ENCODE measurements at regions not wholly inside any gene's neighbourhood (a gene's known extent, or its start where the extent isn't known, plus 50 kb on each side); places are given as distances from the start of the nearest gene placed in this dataset.
"Not testable (repeated sequence)": the region's sequence is repeated elsewhere in the genome, so short reads cannot be mapped to it uniquely, and the experiment has no call there.

DNA sequence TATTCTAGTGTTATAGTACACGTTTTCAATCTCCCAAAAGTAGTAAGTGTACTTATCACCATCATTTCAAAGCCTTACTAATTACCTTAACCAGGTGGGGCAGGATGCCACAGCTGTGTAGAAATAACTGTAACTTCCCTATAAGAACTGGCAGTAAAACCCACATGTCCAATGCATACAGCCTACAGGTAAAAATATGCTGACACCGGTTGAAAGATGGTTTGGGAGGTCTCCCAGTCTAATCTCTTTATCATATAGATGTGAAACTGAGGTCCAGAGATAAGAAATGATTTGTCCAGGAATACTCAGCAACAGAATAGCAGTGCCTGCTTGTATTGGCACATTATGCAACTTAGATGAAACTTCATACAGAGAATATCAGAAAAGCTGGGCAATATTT, 322.9 kb downstream of the BCL11A start:
- no peak for FAIRE-seq

DNA sequence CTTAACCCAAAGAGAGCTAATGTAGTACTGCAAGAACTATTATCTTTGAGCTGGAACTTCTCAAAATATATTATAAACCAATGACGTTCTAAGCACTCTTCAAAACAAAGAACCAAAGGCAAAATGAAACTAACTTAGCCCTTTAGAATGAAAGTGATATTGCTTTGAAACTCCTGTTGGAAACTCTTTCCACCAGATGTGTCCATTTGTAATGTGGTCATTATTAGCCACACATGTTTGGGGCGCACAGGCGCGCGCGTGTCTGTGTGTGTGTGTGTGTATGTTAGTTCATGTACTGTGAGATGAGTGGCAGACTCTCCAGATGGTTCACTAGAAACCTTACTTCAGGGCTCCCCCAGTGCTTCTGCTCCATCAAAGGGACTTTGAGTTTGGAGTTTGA, 323.4 kb downstream of the BCL11A start:
- no peak for FAIRE-seq

DNA sequence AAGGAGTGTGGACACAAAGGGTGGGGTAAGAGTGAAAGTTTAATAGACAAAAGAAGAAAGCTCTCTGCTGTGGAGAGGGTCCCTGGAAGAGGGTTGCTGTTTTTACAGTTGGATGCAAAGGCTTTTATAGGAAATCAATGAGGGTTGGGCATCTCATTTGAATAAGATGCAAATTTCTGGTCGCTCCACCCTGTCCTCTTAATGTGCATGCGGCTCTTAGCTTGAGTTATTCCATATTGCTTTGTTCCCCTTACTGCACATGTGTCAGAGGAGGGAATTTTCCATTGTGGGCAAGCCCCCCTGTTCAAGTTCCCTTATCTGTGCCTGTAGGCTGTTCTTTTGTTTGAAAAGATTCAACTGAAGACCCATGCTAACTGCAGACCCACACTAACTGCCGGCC, 326.5 kb downstream of the BCL11A start:
- no peak for FAIRE-seq

DNA sequence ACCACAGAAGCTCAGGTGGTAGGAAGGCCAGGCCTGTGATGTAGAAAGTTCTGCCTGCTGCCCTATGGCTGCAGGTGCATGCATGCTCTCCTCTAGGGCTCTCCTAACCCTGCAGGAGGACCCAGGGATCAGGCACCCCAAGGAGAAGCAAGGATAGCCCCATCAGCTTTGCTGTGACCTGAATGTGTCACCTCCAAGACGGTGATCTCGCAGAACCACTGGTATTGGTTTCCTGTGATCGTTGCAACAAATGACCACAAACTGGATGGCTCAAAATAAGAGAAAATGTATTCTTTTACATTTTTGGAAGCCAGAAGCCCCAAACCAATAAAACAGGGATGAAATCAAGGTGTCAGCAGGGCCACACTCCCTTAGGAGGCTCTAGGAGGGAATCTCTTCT, 327.3 kb downstream of the BCL11A start:
- no peak for FAIRE-seq

DNA sequence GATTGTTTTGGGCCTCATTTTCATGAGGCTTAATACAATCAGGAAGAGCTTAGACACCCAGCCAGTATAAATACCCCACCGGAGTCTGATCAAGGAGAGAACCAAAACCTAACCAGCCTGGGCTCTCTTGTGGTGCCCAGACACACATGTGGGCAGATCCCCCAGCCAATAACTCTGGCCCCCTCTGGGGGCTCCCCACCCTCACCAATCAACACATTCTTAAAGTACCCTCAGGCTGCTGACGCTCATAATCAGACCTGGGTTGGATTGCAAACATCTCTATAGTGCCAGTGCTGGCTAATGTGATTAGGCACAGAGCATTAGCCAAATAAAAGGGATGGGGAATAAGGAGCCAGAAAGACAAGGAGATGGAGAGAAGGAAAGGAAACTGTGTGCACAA, 329.6 kb downstream of the BCL11A start:
- FAIRE-seq, result no peak

DNA sequence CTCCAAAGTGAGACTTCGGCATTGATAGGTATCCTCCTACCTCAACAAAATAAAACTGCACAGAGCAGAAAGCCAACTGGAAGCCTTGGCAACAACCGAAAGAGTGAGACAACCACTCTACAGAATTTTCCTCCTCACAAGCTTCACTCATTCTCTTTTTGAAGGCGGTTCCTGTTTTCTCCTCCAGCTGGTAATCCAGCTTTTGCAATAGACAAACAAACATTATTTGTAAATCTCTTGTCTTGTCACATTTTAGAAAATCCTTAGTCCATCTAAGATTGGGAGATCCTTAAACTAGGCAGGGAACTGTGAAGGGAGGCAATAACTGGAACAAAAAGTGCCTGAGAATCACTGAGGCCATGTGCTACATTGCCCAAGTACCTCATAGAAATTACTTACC, 332.4 kb downstream of the BCL11A start:
- FAIRE-seq, result no peak

DNA sequence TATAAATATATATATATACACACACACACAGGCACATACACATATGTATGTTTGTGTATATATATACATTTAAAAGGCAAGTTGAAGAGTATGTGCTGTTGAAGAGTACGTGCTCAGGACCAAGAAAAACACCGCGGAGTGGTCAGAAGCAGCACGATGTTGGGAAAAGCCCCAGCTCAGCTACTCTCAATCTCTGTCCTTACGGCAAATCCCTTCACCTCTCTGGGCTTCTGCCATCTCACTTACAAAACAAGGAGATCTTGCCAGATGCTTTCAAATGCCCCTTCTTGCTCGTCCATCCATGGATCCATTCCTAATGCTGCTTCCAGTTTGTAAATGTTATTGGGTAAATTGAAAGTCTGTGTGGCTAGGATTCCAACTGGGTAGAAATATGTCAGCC, 333.9 kb downstream of the BCL11A start:
- no peak for FAIRE-seq

DNA sequence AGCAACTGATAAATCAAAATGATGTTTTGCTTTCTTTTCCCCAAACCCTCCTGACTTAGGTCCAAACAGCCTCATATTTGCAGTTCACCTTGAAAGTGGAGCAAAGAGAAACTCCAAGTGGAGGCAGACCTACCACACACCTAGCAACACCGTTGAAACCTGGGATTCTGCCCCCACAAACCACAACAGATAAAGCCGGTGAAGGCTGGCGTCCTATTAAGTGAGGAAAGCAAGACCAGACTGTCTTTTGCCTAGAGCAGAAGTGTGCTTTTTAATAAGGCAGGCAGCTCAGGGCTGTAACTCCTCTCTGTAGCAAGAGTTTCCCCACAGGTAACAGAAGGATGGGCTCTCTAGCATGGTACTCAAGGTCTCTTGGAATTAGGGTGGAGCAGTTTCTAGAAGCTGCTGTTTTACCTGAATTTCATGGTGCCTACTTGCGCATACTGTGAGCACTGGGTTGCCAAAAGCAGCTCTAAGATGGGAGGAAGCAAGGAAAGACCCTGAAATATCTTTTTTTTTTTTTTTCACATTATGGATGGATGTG, 336.9 kb downstream of the BCL11A start:
- no peak for FAIRE-seq

DNA sequence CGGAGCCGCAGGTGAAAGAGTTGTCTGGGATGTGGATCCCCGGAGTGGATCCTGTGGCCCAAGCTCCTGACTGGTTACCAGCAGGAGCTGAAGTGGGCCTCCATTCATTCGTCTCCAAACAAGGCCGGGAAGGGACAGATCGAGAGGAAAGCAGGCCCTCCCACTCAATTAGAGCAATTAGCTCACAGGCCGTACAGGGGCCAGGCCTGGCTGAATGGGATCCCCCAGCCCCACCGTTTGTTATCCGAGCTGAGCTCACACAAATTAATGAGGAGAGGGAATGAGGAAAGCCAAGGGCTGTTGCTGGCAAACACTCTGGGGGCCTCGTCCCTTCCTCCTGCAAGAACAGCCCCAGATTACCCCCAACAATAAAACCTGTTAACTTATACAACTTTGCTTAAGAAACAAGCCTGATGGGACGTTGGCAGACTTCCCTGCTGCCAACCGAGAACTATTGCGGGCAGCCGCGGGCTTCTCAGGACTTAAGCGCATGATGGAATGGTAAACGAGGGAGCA, 338.0 kb downstream of the BCL11A start:
- no peak for FAIRE-seq

DNA sequence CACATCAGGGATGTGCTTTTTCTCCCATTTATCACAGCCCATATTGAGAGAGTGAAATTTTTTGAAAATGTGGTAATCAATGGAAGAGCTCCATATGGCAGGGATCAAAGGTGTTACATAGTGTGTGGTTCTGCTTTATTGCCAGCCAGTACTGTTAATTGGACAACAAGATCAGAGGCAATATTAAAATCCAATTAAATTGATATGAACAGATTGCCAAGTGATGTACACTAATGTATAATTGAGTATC, 338.9 kb downstream of the BCL11A start:
- no peak for FAIRE-seq

DNA sequence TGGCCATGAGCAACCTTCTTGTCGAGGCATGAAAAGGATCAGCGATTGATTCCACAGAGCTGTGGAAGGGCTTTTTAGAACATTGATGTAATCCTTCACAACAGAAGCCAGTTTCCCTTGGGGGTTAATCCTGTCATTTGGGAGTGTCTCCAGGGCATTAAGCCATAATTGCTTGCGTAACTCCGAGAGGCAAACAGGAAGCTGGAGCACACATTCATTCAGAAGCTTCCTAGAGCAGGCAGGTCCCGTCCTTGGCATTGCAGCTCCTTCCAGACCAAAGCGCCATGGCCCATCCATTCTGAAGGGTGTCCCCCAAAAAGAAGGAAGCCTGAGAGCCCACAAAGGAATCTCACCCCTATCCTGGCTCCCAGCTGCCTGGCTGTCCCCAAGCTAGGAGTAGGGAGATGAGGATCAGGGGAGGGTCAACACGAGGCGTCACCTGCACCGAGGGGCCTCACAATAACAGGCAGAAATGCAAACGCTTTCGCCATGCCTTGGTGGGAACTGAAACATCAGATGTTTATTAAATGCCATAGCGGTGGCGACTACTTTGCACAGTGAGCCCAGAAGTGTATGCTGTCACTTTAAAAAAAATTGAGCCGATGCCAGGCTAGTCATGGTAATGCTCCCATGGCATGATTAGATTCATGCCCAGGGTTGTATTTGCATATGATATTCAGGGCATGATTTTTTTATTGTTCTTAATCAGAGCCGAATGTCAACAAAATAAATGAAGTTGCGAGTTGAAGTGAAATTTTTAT, 339.4 kb downstream of the BCL11A start:
- FAIRE-seq, result no peak

DNA sequence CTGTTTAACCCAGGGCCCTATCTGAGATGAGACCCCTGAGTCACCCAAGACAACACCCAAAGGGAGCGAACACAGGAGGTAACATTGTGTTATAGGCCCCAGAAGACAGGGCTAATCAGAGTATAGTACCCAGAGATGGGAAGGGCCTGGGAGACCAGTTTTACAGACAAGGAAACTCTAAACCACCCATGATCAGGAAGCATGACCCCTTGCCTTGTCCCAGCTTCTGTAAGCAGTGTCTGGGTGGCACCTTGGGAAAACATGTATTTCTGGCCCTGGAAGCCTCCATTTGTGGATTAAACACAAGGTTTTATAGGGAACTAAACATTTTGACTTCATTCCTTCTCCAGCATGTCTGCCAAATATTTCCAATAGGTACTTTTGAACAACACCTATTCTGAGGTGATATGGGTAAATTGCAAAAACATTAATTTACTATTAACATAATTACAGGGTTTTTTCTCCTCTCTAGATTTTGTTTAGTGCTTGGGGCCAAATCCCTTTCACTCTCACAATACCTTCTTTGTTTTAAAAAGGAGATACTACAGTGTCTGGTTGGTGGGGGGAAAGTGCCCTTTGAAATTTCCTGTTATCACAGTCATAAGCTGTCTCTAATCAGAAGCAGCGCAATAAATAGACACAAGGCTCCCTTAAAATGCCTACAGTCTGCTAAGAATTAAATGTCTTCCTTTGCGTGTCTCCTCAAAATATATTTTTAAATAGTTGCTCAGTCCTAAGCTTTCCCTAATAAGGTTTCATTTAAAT, 341.1 kb downstream of the BCL11A start:
- FAIRE-seq, result no peak

DNA sequence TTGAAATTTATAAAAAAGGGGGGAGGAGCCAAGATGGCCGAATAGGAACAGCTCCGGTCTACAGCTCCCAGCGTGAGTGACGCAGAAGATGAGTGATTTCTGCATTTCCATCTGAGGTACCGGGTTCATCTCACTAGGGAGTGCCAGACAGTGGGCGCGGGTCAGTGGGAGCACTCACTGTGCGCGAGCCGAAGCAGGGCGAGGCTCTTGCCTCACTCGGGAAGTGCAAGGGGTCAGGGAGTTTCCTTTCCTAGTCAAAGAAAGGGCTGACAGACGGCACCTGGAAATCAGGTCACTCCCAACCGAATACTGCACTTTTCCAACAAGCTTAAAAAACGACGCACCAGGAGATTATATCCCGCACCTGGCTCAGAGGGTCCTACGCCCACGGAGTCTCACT, 364.4 kb downstream of the BCL11A start:
- FAIRE-seq, result not testable (repeated sequence)

DNA sequence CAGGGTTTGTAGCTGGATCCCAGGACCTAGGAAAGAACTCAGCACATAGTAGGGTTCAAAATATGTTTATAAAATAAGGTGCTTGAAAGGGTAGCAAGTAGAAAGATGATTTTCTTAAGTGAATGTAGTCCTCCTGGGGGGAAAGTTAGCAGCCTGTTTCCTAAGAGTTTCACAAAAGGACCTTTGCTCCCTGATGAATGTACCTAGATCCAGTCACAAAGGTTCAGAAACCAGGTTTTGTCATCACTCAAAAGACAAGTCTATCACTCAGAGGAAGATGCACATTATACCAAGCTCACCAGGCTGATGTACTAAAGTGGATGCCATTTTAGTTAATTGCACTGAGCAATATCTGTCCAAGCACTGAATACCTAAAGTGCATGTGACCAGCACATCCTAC, 378.2 kb downstream of the BCL11A start:
- FAIRE-seq, result no peak

DNA sequence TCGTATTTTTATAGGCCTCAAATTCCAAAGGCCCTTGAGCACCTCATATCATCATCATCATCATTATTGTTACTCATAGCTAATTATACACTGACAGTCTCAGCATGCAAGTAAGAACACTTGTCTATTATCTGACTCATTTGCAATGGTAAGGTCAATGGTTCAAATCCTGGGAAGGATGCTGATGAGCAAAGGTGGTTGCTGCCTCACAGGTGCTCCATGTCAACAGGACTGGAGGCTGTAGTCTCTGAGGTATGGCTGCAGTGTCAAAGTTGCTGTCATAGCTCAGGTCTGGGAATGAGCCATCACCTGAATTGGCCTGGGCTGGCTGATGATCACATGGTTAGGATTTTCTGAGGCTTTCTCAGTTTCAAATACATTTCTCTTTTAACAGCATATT, 379.3 kb downstream of the BCL11A start:
- no peak for FAIRE-seq

DNA sequence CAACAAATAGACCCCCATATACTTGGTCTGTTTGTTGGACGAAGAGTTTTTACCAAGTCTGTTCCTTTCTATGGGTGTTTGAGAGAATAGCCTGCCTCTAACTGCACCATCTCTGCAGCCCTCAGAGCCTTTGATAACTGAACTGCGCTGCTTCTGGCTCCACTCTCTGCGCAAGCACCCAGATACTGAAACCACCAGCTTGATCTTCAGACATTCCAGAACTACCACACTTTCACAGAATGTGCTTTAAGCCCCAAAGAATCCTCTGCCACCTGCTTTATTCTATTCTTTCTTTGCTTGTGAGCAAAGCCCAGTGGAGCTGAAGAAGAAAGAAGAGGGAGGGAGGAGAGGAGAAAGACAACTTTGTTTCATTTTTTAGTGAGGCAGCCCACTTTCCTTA, 380.7 kb downstream of the BCL11A start:
- no peak for FAIRE-seq

DNA sequence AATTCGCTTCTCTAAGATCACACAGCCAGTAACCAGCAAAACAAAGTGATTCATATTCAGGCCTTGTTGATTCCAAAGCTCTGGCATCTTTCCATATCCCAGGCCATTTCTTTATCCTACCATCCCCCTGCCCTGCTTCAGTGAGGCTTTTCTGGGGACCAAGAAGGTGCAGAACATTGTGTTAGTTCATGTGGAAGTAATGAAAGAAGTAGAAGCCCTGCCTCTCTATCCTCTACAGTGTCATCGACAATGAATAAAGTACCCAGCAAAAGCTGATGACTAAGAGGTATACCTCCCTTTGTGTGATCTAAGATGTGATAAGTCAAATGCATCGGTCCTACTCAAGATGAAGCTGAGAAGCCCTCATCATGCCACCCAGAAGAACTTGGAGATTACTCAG, 383.2 kb downstream of the BCL11A start:
- no peak for FAIRE-seq

DNA sequence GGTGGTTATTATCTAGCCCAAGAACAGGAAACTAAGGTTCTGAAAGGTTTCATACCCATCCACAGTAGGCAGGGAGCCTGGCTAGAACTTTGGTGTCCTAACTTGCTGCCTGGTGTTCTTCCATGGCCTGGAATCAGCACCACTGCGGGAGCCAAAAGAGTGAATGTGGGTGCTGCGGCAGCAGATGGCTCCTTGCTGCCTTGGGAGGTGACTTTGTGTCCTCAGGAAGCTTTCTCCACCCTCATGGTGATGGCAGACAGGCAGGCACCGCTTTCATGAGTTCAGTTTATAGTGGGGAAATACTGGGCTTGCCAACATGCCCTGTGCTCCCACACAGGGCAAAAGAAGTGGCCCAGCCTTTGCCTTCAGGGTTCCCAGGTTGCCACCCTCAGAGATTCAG, 385.2 kb downstream of the BCL11A start:
- FAIRE-seq, result no peak

DNA sequence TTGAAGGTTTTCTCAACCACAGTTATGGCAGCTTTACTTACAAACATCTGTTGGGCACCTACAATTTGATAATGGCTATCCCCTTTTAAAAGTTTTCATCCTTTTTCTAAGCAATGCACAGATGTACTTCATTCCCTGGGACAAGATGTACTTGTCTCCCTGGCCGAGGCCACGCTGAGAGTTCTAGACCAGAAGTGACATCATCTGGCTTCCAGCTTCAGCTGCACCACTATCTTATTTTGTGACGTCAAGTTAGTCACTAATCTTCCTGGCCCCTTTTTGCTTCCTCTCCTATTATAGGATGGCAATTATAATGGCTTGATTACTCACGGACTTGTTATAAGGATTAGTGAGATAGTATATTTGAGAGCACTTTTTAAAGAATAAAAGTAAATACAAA, 386.4 kb downstream of the BCL11A start:
- FAIRE-seq, result no peak

DNA sequence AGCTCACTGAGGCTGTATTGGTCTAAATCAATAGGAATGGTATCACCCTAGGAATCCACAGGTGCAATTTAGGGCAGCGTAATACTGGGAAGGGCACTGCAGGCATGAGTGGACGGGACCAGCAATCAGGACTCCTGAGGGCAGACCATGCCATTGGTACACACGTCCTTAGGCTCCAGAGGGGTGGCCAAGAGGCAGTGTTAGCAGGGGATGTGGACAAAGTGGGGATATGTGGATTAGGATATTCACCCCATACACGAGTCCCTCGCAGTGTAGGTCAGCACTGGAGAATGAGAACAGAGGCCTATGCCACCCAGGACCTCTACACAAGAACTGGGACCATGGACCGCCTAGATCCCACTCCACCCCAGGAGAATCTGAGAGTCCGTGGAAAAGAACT, 389.8 kb downstream of the BCL11A start:
- FAIRE-seq, result no peak

DNA sequence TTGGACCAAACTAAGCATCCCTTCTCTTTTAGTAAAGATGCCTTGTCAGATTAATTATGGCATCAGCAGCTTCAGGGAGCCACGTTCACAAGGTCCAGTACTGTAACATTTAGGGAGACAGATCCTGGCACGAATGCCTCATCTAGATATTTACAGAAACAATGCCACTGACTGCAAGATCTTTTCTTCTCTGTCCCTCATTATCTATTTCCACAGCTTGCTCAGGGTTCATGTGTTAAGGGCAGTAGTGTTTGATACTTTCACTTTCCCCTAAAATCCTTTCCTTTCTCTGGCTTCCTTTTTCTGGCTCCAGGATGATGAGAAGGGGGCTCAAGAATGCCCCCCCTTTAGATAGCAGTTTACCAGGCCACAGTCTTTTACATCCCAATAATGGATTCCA, 393.9 kb downstream of the BCL11A start:
- no peak for FAIRE-seq

DNA sequence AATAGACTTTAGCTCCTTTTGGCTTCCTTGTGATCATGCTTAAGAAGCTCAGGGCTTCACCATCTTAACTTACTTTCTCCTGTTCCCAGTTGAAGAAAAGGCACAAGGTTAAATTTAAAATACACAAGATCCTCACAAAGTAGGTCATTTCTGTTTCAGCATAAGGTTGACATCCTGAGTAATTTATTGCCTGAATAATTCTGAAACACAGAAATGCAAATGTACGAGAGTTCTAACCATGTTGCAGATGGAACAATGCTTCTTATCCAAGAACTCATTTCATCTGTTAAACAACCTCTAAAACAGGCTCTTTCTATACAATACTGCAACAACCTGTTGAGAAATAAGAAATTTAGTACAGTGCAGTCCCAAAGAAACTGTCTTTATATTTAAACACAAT, 395.2 kb downstream of the BCL11A start:
- no peak for FAIRE-seq

DNA sequence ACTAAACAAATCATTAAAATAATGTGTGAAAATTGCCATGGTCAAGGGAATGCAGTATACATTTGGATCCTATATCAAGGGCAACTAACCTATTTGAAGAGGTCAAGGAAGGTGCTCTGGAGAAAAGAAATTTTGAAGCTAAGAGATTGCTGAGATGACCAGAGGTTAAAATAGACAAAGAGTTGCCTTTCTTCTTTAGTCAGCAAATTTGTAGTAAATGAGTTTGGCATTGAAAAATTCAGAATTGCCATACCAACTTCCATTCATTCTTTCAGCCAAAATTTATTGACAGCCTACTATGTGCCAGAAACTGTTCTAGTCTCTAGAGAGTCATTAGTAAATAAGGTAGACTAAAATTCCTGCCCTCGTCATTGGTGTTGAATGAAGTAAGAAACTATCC, 396.2 kb downstream of the BCL11A start:
- FAIRE-seq, result no peak

DNA sequence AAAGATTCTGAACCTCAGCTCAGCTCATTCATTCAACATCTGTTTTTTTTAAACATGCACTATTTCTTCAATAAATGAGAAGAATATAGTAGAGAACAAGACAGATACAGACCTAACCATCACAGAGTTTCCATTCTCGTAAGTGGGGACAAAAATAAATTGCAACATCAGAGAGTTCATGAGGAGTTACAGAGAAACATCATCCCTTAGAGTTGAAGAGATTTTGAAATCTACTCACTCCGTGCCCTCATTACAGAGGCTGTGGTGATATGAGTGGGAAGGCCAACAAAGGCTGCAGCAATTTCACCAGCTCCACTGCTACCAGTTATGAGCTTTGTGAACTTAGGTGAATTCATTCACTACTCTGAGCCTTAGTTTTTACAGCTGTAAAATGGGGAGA, 399.3 kb downstream of the BCL11A start:
- FAIRE-seq, result no peak

All from islet of Langerhans (tissue), 1 donor.